DOHH2 (cell line): ENCODE measurements at regions not wholly inside any gene's neighbourhood (a gene's known extent, or its start where the extent isn't known, plus 50 kb on each side); places are given as distances from the start of the nearest gene placed in this dataset.

ENCODE experiments used
- CTCF ChIP-seq: fragments of 200-600 bp; sonication (generic); IDR thresholded peaks from one replicate; pipeline ENCODE4 v1.5.1; 2014; ENCODE audit warnings: antibody characterized with exemption, mild to moderate bottlenecking, low read depth, low read length; ENCODE audit not compliant: poor library complexity, severe bottlenecking
- EZH2phosphoT487 ChIP-seq: fragments of 200-600 bp; sonication (generic); IDR thresholded peaks from 2 replicates; pipeline ENCODE4 v1.6.1; 2017; ENCODE audit warnings: borderline replicate concordance, mild to moderate bottlenecking, antibody characterized with exemption, low read length, moderate library complexity, mixed read lengths

GRCh38 chr1:79614762-79615161 lies 608.2 kb upstream of the ADGRL4 start:
- no peak for TF ChIP-seq CTCF
- no peak for TF ChIP-seq EZH2phosphoT487
